Breast epithelium (tissue), 4 donors: ENCODE measurements at regions not wholly inside any gene's neighbourhood (a gene's known extent, or its start where the extent isn't known, plus 50 kb on each side); places are given as distances from the start of the nearest gene placed in this dataset.
A peak's percentile ranks its signal among the peaks of the same experiment; 100 is the strongest.

Source experiments
- DNase-seq, 2 donors: peaks; one replicate each; pipeline ENCODE4 v3.0.0-alpha.2; 2019; ENCODE audit warnings: low spot score in 2 of 2
- H3K27ac ChIP-seq, 2 donors: fragments of 200-600 bp; sonication (generic) in 1 of 2; one replicate each; pipeline ENCODE4 v1.5.1; 2016 to 2019; ENCODE audit warnings: mild to moderate bottlenecking in 1 of 2
- H3K27me3 ChIP-seq, 2 donors: fragments of 200-600 bp; sonication (generic) in 1 of 2; one replicate each; pipeline versions ENCODE4 v1.5.1 to v1.6.0; 2017 to 2019; ENCODE audit warnings: control low read depth in 1 of 2, mild to moderate bottlenecking in 1 of 2
- H3K36me3 ChIP-seq: fragments of 200-600 bp; one replicate; pipeline ENCODE4 v1.5.1; 2019
- H3K4me1 ChIP-seq, 2 donors: fragments of 200-600 bp; sonication (generic); one replicate each; pipeline ENCODE4 v1.5.1; 2016 to 2019; ENCODE audit warnings: control low read depth in 1 of 2
- H3K4me3 ChIP-seq, 3 donors: fragments of 200-600 bp; sonication (generic); 1 replicate in 2 of 3; 2 replicates in 1 of 3; pipeline ENCODE4 v1.5.1; 2016 to 2019; ENCODE audit warnings: mild to moderate bottlenecking in 3 of 3, moderate library complexity in 2 of 3
- H3K9me3 ChIP-seq, 2 donors: fragments of 200-600 bp; sonication (generic) in 1 of 2; one replicate each; pipeline ENCODE4 v1.5.1; 2016 to 2019; ENCODE audit warnings: control low read depth in 1 of 2
- CTCF ChIP-seq, 3 donors: fragments of 450-650 bp; IDR thresholded peaks; one replicate each; pipeline ENCODE4 v1.5.1; 2016 to 2017; ENCODE audit warnings: antibody characterized with exemption in 3 of 3, mild to moderate bottlenecking in 3 of 3, moderate library complexity in 3 of 3
- POLR2A ChIP-seq: fragments of 450-650 bp; IDR thresholded peaks from one replicate; pipeline ENCODE4 v1.6.1; 2016; ENCODE audit warnings: antibody characterized with exemption, mild to moderate bottlenecking, moderate library complexity
- POLR2AphosphoS5 ChIP-seq, 3 donors: sonication (generic); formaldehyde crosslinking; IDR thresholded peaks; one replicate each; pipeline ENCODE4 v1.6.1; 2017; ENCODE audit warnings: antibody characterized with exemption in 3 of 3
- intact Hi-C: fragments of 100-400 bp; cut with DNase I; formaldehyde crosslinking; loops from one replicate; pipeline ENCODE4 v1.15.1; 2023; ENCODE audit warnings: low total_unique reads

- H3K36me3 ChIP-seq, result no peaks in the 10 kb centered on the region
- no peaks in the 10 kb centered on the region for H3K27me3 ChIP-seq
- DNase-seq, result peak in 1 of 2 donors; percentile 52
- no peaks in the 10 kb centered on the region for H3K9me3 ChIP-seq
- no peaks in the 10 kb centered on the region for H3K4me1 ChIP-seq
- H3K27ac ChIP-seq, result peak overlapping the region; percentile 50 to 76
- intact Hi-C loops, result no loop called here
- peak in 1 of 3 donors; percentile 63 for TF ChIP-seq POLR2AphosphoS5 (IDR thresholded peaks at IDR 0.05)
- no peak for TF ChIP-seq CTCF (IDR thresholded peaks at IDR 0.05)
- H3K4me3 ChIP-seq, result no peak overlapping the region
Observed at GRCh38 chr1:222288053-222288452, 259.9 kb downstream of the HHIPL2 start.

- intact Hi-C loops, result no loop called here
- no peak for TF ChIP-seq CTCF (IDR thresholded peaks at IDR 0.05)
- no peak for TF ChIP-seq POLR2A
- no peak for TF ChIP-seq POLR2AphosphoS5 (IDR thresholded peaks at IDR 0.05)
- H3K9me3 ChIP-seq, result no peaks in the 10 kb centered on the region
- H3K27me3 ChIP-seq, result no peaks in the 10 kb centered on the region
- H3K27ac ChIP-seq, result no peak overlapping the region
- no peak for DNase-seq
- H3K36me3 ChIP-seq, result no peaks in the 10 kb centered on the region
- H3K4me3 ChIP-seq, result no peak overlapping the region
- H3K4me1 ChIP-seq, result no peaks in the 10 kb centered on the region
Observed at GRCh38 chr1:222286011-222286410, 261.9 kb downstream of the HHIPL2 start.

- DNase-seq, result no peak
- Histone ChIP-seq H3K9me3 (no peaks in the 10 kb centered on the region), H3K4me3 (no peak overlapping the region), H3K4me1 (no peaks in the 10 kb centered on the region), H3K36me3 (no peaks in the 10 kb centered on the region), H3K27ac (no peak overlapping the region), H3K27me3 (no peaks in the 10 kb centered on the region)
- no peak for TF ChIP-seq POLR2AphosphoS5 (IDR thresholded peaks at IDR 0.05)
- no peak for TF ChIP-seq CTCF (IDR thresholded peaks at IDR 0.05)
- no peak for TF ChIP-seq POLR2A
- intact Hi-C loops, result no loop called here
Observed at GRCh38 chr1:222285526-222285925, 262.4 kb downstream of the HHIPL2 start.

GRCh38 chr1:222284466-222284865, 263.4 kb downstream of the HHIPL2 start:
- Histone ChIP-seq H3K4me3 (no peak overlapping the region), H3K27me3 (no peaks in the 10 kb centered on the region), H3K36me3 (no peaks in the 10 kb centered on the region), H3K4me1 (no peaks in the 10 kb centered on the region), H3K27ac (no peak overlapping the region), H3K9me3 (no peaks in the 10 kb centered on the region)
- no peak for DNase-seq
- TF ChIP-seq POLR2A, result no peak
- intact Hi-C loops, result no loop called here

GRCh38 chr1:222283147-222283768, 264.6 kb downstream of the HHIPL2 start:
- Histone ChIP-seq H3K4me3 (no peak overlapping the region), H3K9me3 (no peaks in the 10 kb centered on the region), H3K4me1 (no peaks in the 10 kb centered on the region), H3K27me3 (no peaks in the 10 kb centered on the region), H3K27ac (no peak overlapping the region), H3K36me3 (no peaks in the 10 kb centered on the region)
- no peak for DNase-seq
- intact Hi-C loops, result no loop called here
- TF ChIP-seq CTCF (IDR thresholded peaks at IDR 0.05) (no peak), POLR2A (no peak), POLR2AphosphoS5 (IDR thresholded peaks at IDR 0.05) (no peak)

- DNase-seq, result no peak
- Histone ChIP-seq H3K9me3 (no peaks in the 10 kb centered on the region), H3K27ac (no peak overlapping the region), H3K27me3 (no peaks in the 10 kb centered on the region), H3K4me3 (no peak overlapping the region), H3K4me1 (no peaks in the 10 kb centered on the region), H3K36me3 (no peaks in the 10 kb centered on the region)
- intact Hi-C loops, result no loop called here
- TF ChIP-seq POLR2A (no peak), CTCF (IDR thresholded peaks at IDR 0.05) (no peak), POLR2AphosphoS5 (IDR thresholded peaks at IDR 0.05) (no peak)
Observed at GRCh38 chr1:222279591-222279990, 268.3 kb downstream of the HHIPL2 start.
